ENCODE measurements at regions not wholly inside any gene's neighbourhood (a gene's known extent, or its start where the extent isn't known, plus 50 kb on each side); places are given as distances from the start of the nearest gene placed in this dataset.

GRCh38 chr14:79961197-79961596 is 250.1 kb downstream of the DIO2 start:
- no peak for TF ChIP-seq STAT1 (IDR thresholded peaks at IDR 0.05; ENCODE audit: unreplicated experiment)
- no peak for TF ChIP-seq REST (IDR thresholded peaks at IDR 0.05; ENCODE audit: unreplicated experiment)
- no peak for TF ChIP-seq CREB1 (CRISPR knock-in tag; IDR thresholded peaks at IDR 0.05; ENCODE audit: low read depth)
- TF ChIP-seq ZNF462 (CRISPR knock-in tag; IDR thresholded peaks at IDR 0.05): no peak
- no peak for TF ChIP-seq EZH2 (IDR thresholded peaks at IDR 0.05; ENCODE audit: low read depth, unreplicated experiment)
- no peak for TF ChIP-seq CTCF (conservative IDR thresholded peaks at IDR 0.05; ENCODE audit: low read depth in 2 of 2)
- TF ChIP-seq ETS1 (IDR thresholded peaks at IDR 0.05): no peak
- no peak for TF ChIP-seq JUNB (IDR thresholded peaks at IDR 0.05; ENCODE audit: unreplicated experiment)
- no peaks in the 10 kb centered on the region for H3K27me3 ChIP-seq (ENCODE audit: insufficient read depth)
- 0 out of 3 replicates have a peak, but pooled peaks cover 3% of the 10 kb centered on the region for H3K9me3 Mint-ChIP-seq
- DNase-seq (ENCODE audit: low spot score) (no peak), ATAC-seq (no peak)
- H3K27ac ChIP-seq (ENCODE audit: low read depth): no peak overlapping the region
- no peak overlapping the region for H3K4me2 ChIP-seq
- H2AFZ ChIP-seq: no peak overlapping the region
- H3K9me2 ChIP-seq (ENCODE audit: insufficient read depth): 0 out of 2 replicates have a peak, but pooled peaks cover 4% of the 10 kb centered on the region
- H3K4me3 ChIP-seq: no peak overlapping the region
- H3K79me2 ChIP-seq (replicated peaks; ENCODE audit: insufficient read depth): no peaks in the 10 kb centered on the region
- H3K36me3 Mint-ChIP-seq (ENCODE audit: low read depth): no peaks in the 10 kb centered on the region
- no peak overlapping the region for H3K27ac Mint-ChIP-seq
- no peaks in the 10 kb centered on the region for H4K20me1 ChIP-seq (replicated peaks; ENCODE audit: insufficient read depth)
- no peaks in the 10 kb centered on the region for H3K36me3 ChIP-seq (ENCODE audit: insufficient read depth)
- H3K4me1 Mint-ChIP-seq: no peaks in the 10 kb centered on the region
- H3K27me3 Mint-ChIP-seq (ENCODE audit: insufficient read depth, low read depth, poor library complexity): no peaks in the 10 kb centered on the region
- H3F3A ChIP-seq (replicated peaks; ENCODE audit: low read depth): no peaks in the 10 kb centered on the region
- H3K4me1 ChIP-seq (ENCODE audit: insufficient read depth): no peaks in the 10 kb centered on the region
- no peak overlapping the region for H3K4me3 Mint-ChIP-seq
